Ovary (tissue), 3 donors: ENCODE measurements at regions not wholly inside any gene's neighbourhood (a gene's known extent, or its start where the extent isn't known, plus 50 kb on each side); places are given as distances from the start of the nearest gene placed in this dataset.

Experiments
- CTCF ChIP-seq, 3 donors: fragments of 450-650 bp in 2 of 3; fragments of 200-600 bp in 1 of 3; IDR thresholded peaks; one replicate each; pipeline versions ENCODE4 v1.5.1 to v1.8.0; 2016 to 2022; ENCODE audit warnings: antibody characterized with exemption in 3 of 3, mild to moderate bottlenecking in 1 of 3
- EP300 ChIP-seq: sonication (generic); formaldehyde crosslinking; IDR thresholded peaks from one replicate; pipeline ENCODE4 v1.6.1; 2017; ENCODE audit warnings: antibody characterized with exemption
- POLR2A ChIP-seq: fragments of 450-650 bp; IDR thresholded peaks from one replicate; pipeline ENCODE4 v1.6.1; 2017; ENCODE audit warnings: antibody characterized with exemption, mild to moderate bottlenecking, moderate library complexity
- donor health status: DM: no; HTN: no; CAD: no.

DNA sequence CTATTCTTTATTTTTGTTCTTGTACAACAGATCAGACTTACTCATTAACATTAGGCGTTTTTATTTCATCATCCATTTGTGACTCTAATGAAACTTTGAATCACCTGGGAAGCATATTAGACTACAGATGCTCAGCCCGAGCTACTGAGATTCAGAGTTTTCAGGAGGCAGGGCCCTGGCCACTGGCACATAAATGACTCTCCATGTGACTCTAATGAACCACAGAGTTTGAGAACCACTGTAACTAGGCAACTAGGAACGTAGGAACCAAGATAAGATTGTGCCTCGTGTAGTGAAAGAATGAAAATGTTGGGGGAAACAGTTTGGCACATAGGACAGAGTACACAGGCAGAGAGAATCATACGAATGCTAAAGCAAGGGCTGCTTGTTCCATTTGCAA, 405.9 kb upstream of the BTBD3 start:
- no peak for TF ChIP-seq POLR2A
- TF ChIP-seq CTCF (IDR thresholded peaks at IDR 0.05): no peak
- no peak for TF ChIP-seq EP300
